ENCODE measurements at regions not wholly inside any gene's neighbourhood (a gene's known extent, or its start where the extent isn't known, plus 50 kb on each side); places are given as distances from the start of the nearest gene placed in this dataset.

- TF ChIP-seq CTCF (IDR thresholded peaks at IDR 0.05; ENCODE audit: control insufficient read depth, insufficient read depth, low read depth, low read length, missing control alignments): no peak
- no peak for DNase-seq (ENCODE audit: low read depth)
- H3K4me3 ChIP-seq (ENCODE audit: control insufficient read depth, low read depth, low read length): no peak overlapping the region
Measured at GRCh38 chr3:176513604-176514003, 683.7 kb downstream of the TBL1XR1 start.

GRCh38 chr3:176512037-176512436 lies 685.2 kb downstream of the TBL1XR1 start:
- H3K4me3 ChIP-seq (ENCODE audit: control insufficient read depth, low read depth, low read length): no peak overlapping the region
- no peak for TF ChIP-seq CTCF (IDR thresholded peaks at IDR 0.05; ENCODE audit: control insufficient read depth, insufficient read depth, low read depth, low read length, missing control alignments)
- no peak for DNase-seq (ENCODE audit: low read depth)

- no peak overlapping the region for H3K4me3 ChIP-seq (ENCODE audit: control insufficient read depth, low read depth, low read length)
- DNase-seq (ENCODE audit: low read depth): no peak
- no peak for TF ChIP-seq CTCF (IDR thresholded peaks at IDR 0.05; ENCODE audit: control insufficient read depth, insufficient read depth, low read depth, low read length, missing control alignments)
Measured at GRCh38 chr3:176510097-176510496, 687.2 kb downstream of the TBL1XR1 start.

GRCh38 chr3:176505878-176506621 lies 691.2 kb downstream of the TBL1XR1 start:
- H3K4me3 ChIP-seq (ENCODE audit: control insufficient read depth, low read depth, low read length): no peak overlapping the region
- TF ChIP-seq CTCF (IDR thresholded peaks at IDR 0.05; ENCODE audit: control insufficient read depth, insufficient read depth, low read depth, low read length, missing control alignments): no peak
- no peak for DNase-seq (ENCODE audit: low read depth)

GRCh38 chr3:176491084-176491483 lies 706.2 kb downstream of the TBL1XR1 start:
- TF ChIP-seq CTCF (IDR thresholded peaks at IDR 0.05; ENCODE audit: control insufficient read depth, insufficient read depth, low read depth, low read length, missing control alignments): no peak
- no peak overlapping the region for H3K4me3 ChIP-seq (ENCODE audit: control insufficient read depth, low read depth, low read length)
- no peak for DNase-seq (ENCODE audit: low read depth)

GRCh38 chr3:176490357-176490756 lies 706.9 kb downstream of the TBL1XR1 start:
- no peak overlapping the region for H3K4me3 ChIP-seq (ENCODE audit: control insufficient read depth, low read depth, low read length)
- DNase-seq (ENCODE audit: low read depth): no peak
- TF ChIP-seq CTCF (IDR thresholded peaks at IDR 0.05; ENCODE audit: control insufficient read depth, insufficient read depth, low read depth, low read length, missing control alignments): peak; percentile 2

All from AG09309 (cell line).